Thymus (tissue), 11 donors: ENCODE measurements at regions not wholly inside any gene's neighbourhood (a gene's known extent, or its start where the extent isn't known, plus 50 kb on each side); places are given as distances from the start of the nearest gene placed in this dataset.

ENCODE experiments used
- DNase-seq, 9 donors: peaks; one replicate each; pipeline ENCODE4 v3.0.0-alpha.2; 2013; ENCODE audit warnings: low spot score in 9 of 9, low read depth in 6 of 9, missing footprints in 1 of 9
- H3K27ac ChIP-seq, 2 donors: one replicate each; pipeline ENCODE4 v1.5.1; 2013; ENCODE audit warnings: control low read depth in 1 of 2, low read depth in 1 of 2, low read length in 1 of 2, mild to moderate bottlenecking in 1 of 2, moderate library complexity in 1 of 2
- H3K27me3 ChIP-seq, 2 donors: one replicate each; pipeline ENCODE4 v1.5.1; 2013; ENCODE audit warnings: low read length in 1 of 2; ENCODE audit not compliant: control insufficient read depth in 2 of 2, insufficient read depth in 1 of 2
- H3K36me3 ChIP-seq, 2 donors: one replicate each; pipeline ENCODE4 v1.5.1; 2013; ENCODE audit warnings: low read length in 1 of 2, mild to moderate bottlenecking in 1 of 2, moderate library complexity in 1 of 2; ENCODE audit not compliant: control insufficient read depth in 2 of 2, insufficient read depth in 2 of 2
- H3K4me1 ChIP-seq, 2 donors: one replicate each; pipeline ENCODE4 v1.5.1; 2013; ENCODE audit warnings: low read length in 2 of 2; ENCODE audit not compliant: control insufficient read depth in 2 of 2, insufficient read depth in 2 of 2
- H3K4me3 ChIP-seq, 2 donors: one replicate each; pipeline ENCODE4 v1.5.1; 2013; ENCODE audit warnings: low read length in 2 of 2, control low read depth in 1 of 2, mild to moderate bottlenecking in 1 of 2
- H3K9me3 ChIP-seq, 2 donors: one replicate each; pipeline ENCODE4 v1.5.1; 2013; ENCODE audit warnings: low read length in 1 of 2, mild to moderate bottlenecking in 1 of 2; ENCODE audit not compliant: control insufficient read depth in 2 of 2, insufficient read depth in 1 of 2
- WGBS: extraction: QIAGEN DNeasy Blood & Tissue Kit; methylation state at CpG from one replicate; pipeline ENCODE4 v1.1.7; 2013; 5-methylcytosine and 5-hydroxymethylcytosine counted together
- donor health status: healthy.

DNA sequence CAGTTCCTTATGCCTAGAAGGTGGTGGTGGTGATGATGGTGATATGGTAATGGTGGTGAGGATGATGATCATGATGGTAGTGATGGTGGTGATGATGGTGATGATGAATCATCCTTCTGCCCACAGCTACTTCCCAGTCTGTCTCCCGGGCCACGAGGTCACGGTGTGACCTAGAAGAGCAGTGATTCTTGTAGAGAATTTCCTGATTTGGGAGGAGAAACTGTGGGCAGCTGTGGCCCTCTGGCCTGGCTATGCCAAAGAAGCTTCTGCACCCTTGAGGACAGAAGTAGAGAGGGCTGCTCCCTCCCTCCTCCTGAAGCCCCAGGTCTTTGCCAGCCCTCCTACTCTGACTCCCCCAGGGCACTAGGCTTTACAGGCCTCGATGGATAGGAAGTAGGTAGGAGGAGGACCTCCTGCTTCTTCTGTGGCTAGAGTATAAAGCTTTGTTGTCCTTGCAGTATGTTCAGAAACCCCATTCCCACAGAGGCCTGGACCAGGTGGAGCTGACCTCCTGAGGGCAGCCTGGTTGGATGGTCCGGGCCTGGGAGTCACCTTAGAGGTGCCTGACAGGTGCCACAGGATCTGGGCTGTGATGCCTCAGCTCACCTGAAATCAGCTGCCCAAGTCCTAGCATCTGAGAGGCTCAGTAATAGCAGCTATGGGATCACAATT, 57.9 kb upstream of the EPAS1 start:
- Histone ChIP-seq H3K36me3 (no peaks in the 10 kb centered on the region), H3K27ac (peak overlapping the region in 1 of 2 donors; percentile 71), H3K9me3 (no peaks in the 10 kb centered on the region), H3K4me3 (no peak overlapping the region), H3K27me3 (no peaks in the 10 kb centered on the region), H3K4me1 (peaks cover 0 to 32% of the 10 kb centered on the region in 2 donors)
- WGBS, result 94% methylated on average over 5 of the region's 5 CpGs
- no peak for DNase-seq

DNA sequence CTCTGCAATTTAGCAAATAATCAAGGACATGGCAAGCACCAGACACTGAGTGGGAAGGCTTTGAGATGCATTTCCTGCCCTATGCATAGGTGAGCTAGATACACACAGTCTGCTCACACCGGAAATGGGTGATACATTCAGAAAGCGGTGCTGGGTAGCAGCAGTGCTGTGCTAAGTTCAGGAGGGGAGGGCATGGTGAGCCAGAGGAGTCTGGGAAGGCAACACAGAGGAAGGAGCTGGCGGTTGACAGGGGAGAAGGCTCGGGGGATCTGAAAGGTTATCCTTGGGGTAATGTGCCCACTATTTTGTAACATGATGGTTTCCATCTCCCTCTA, 57.4 kb upstream of the EPAS1 start:
- WGBS, result 87% methylated on average over 4 of the region's 4 CpGs
- Histone ChIP-seq H3K27ac (peak overlapping the region in 1 of 2 donors; percentile 71), H3K9me3 (no peaks in the 10 kb centered on the region), H3K36me3 (no peaks in the 10 kb centered on the region), H3K4me3 (no peak overlapping the region), H3K27me3 (no peaks in the 10 kb centered on the region), H3K4me1 (peaks cover 0 to 32% of the 10 kb centered on the region in 2 donors)
- peak in 4 of 9 donors; percentile 18 to 65 (median 31) for DNase-seq

DNA sequence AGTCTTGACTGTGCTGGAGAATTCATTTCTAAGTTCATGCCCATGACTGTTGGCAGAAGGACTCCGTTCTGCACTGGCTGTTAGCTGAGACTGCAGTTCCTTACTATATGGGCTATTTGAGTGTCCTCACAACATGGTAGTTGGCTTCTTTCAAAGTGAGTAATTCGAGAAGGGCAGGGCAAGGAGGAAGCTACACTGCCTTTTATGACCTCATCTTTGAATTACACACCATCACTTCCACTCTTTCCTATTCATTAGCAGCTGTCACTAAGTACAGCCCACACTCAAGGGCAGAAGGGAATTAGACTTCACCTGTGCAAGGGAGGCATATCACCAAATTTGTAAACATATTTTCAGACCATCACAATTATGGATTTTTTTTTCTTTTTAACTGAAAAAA, 55.9 kb upstream of the EPAS1 start:
- Histone ChIP-seq H3K27ac (no peak overlapping the region), H3K4me1 (peaks cover 0 to 23% of the 10 kb centered on the region in 2 donors), H3K9me3 (no peaks in the 10 kb centered on the region), H3K36me3 (no peaks in the 10 kb centered on the region), H3K27me3 (no peaks in the 10 kb centered on the region), H3K4me3 (no peak overlapping the region)
- WGBS, result 87% methylated on average over 2 of the region's 2 CpGs
- DNase-seq, result no peak

DNA sequence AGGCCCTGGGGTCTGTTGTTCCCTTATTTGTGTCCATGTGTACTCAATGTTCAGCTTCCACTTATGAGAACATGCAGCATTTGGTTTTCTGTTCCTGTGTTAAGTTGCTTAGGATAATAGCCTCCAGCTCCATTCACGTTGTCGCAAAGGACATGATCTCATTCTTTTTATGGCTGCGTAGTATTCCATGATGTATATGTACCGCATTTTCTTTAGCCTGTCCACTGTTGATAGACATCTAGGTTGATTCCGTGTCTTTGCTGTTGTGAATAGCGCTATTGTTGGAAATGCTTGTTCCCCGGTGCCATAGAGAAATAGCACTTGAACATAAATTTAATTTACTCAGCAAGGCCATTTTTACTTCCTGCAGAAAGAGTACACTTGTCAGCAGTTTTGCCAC, 51.3 kb upstream of the EPAS1 start:
- Histone ChIP-seq H3K4me1 (no peaks in the 10 kb centered on the region), H3K36me3 (no peaks in the 10 kb centered on the region), H3K4me3 (no peak overlapping the region), H3K9me3 (no peaks in the 10 kb centered on the region), H3K27me3 (no peaks in the 10 kb centered on the region), H3K27ac (no peak overlapping the region)
- DNase-seq, result no peak
- WGBS, result 99% methylated on average over 7 of the region's 7 CpGs

DNA sequence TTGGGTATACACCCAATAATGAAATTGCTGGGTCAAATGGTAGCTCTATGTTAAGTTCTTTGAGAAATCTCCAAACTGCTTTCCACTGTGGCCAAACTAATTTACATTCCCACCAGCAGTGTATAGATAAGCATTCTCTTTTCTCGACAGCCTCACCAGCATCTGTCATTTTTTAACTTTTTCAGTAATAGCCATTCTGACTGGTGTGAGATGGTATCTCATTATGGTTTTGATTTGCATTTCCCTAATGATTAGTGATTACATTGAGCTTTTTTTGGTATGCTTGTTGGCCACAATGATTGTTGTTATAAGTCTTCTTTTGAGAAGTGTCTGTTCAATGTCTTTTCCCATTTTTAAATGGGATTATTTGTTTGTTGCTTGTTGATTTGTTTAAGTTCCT, 50.4 kb upstream of the EPAS1 start:
- Histone ChIP-seq H3K9me3 (no peaks in the 10 kb centered on the region), H3K36me3 (no peaks in the 10 kb centered on the region), H3K4me1 (no peaks in the 10 kb centered on the region), H3K27ac (no peak overlapping the region), H3K4me3 (no peak overlapping the region), H3K27me3 (no peaks in the 10 kb centered on the region)
- DNase-seq, result no peak
- whole genome bisulfite sequencing, result 98% methylated on average over 1 of the region's 1 CpG
